Superior temporal gyrus (tissue), 1 donor: ENCODE measurements at regions not wholly inside any gene's neighbourhood (a gene's known extent, or its start where the extent isn't known, plus 50 kb on each side); places are given as distances from the start of the nearest gene placed in this dataset.

Experiments
- DNase-seq: peaks from one replicate; pipeline ENCODE4 v3.0.0-alpha.2; 2016; ENCODE audit errors: extremely low spot score

GRCh38 chr3:43783987-43784639, 93.4 kb downstream of the ABHD5 start:
- DNase-seq: no peak

GRCh38 chr3:43784640-43785011, 93.9 kb downstream of the ABHD5 start:
- no peak for DNase-seq

GRCh38 chr3:43785551-43785950, 94.8 kb downstream of the ABHD5 start:
- peak; percentile 15 for DNase-seq

GRCh38 chr3:43786102-43786501, 95.4 kb downstream of the ABHD5 start:
- DNase-seq: no peak

- DNase-seq: no peak
Measured at GRCh38 chr3:43786526-43787305, 96.0 kb downstream of the ABHD5 start.

DNA sequence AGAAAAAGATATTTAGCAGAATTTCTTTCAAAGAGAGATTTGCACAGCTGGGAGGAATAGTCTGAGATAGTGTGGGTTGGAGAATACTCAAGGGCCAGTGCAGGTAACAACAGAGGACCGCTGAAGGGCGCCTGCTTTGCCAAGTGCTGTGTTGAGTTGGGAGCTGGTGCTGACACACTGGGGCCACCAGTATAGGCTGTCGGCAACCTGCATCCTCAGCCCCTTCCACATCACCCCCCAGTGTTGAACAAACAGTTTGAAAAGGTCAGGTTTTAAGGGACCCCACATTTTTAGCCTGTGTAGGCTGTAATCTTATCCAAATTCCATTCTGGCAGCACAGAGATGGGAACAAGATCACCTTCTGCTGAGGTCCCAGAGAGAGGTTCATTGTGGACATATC, 96.6 kb downstream of the ABHD5 start:
- no peak for DNase-seq

- no peak for DNase-seq
Measured at GRCh38 chr3:43789028-43789427, 98.3 kb downstream of the ABHD5 start.

DNA sequence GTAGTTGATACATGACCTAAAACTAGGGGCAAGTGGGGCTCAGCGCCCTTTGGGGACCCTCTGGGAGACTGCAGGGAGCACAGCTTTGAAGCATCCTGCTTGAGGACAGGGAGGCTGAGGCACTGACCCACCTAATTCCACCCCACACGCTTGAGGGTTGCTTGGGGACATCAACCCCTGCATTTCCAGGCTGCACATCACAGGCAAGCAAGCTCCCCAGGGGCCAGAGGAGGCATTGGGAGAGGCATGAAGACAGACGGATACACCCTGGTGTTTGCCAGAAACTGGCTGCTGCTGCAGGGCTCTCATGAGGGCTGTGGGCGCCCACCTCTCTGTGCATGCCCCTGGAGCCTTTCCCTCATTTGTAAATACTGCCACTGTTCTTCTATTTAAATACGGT, 99.3 kb downstream of the ABHD5 start:
- no peak for DNase-seq

GRCh38 chr3:43790476-43790875, 99.7 kb downstream of the ABHD5 start:
- DNase-seq: no peak

- no peak for DNase-seq
Measured at GRCh38 chr3:43791246-43791645, 100.5 kb downstream of the ABHD5 start.

DNA sequence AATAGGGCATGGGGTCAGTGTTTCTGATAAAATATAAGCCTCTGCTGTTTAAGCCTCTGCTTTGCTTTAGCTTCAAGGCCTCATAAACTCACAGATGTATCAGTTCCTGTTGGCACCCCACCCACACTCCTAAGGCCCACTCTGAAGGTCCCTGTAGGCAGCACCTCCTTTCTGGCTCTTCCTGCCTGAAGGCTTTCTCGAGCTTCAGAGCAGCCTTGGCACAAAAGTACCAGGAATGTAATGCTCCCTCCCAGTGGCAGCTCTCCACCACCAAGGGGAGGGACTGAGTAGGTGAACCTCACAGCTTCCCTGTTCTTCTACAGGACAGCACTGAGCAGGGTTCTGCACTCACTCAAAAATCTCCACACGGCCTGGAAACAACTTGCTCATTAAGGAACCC, 102.2 kb downstream of the ABHD5 start:
- DNase-seq: no peak

GRCh38 chr3:43793648-43794372, 103.1 kb downstream of the ABHD5 start:
- no peak for DNase-seq

- no peak for DNase-seq
Measured at GRCh38 chr3:43794776-43795175, 104.0 kb downstream of the ABHD5 start.

GRCh38 chr3:43795491-43795890, 104.8 kb downstream of the ABHD5 start:
- DNase-seq: no peak

- DNase-seq: no peak
Measured at GRCh38 chr3:43796041-43796596, 105.4 kb downstream of the ABHD5 start.

GRCh38 chr3:43797794-43798193, 107.1 kb downstream of the ABHD5 start:
- no peak for DNase-seq

- no peak for DNase-seq
Measured at GRCh38 chr3:43810797-43811196, 120.1 kb downstream of the ABHD5 start.

- DNase-seq: no peak
Measured at GRCh38 chr3:43814461-43814860, 123.7 kb downstream of the ABHD5 start.

DNA sequence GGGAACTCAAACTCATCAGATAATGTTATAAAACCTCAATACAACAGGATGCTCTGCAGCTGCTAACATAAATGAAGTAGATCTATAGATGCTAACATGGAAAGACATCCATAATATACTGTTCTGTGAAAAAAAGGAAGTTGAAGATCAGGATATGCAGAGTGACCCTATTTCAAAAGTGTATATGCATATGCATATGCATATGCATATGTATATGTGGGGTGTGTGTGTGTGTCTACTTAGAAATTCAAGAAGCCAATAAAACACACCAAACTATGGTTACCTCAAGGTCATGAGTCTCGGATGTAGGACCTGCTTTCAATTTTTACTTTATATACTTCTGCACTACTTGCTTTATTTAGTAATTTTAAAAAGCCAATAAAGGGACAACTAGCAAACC, 125.6 kb downstream of the ABHD5 start:
- no peak for DNase-seq

GRCh38 chr3:43817064-43817463, 126.3 kb downstream of the ABHD5 start:
- DNase-seq: no peak

DNA sequence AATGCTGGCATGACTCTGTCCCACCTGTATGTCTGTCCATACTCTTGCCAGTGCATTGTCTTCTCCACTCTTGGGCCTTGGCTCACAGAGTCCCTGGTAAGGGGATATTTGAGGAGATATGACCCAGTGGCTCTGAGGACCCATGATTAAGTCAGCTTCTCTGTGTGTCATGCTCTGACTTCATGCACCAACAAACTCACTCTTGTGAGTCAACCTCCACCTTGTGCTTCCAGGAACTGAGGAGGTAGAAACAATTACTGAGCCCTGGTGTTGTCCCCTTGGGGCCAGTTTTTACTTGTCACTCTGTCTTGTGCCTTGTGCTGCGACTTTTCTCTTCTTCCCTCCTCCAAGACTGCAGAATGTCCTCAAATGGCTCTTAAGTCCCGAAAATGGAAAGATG, 127.1 kb downstream of the ABHD5 start:
- no peak for DNase-seq

- DNase-seq: no peak
Measured at GRCh38 chr3:43818229-43818628, 127.5 kb downstream of the ABHD5 start.
